IMR-90 (cell line): ENCODE measurements at regions not wholly inside any gene's neighbourhood (a gene's known extent, or its start where the extent isn't known, plus 50 kb on each side); places are given as distances from the start of the nearest gene placed in this dataset.

Experiments used
- ATAC-seq: fragments of 200-7000 bp; cut with Tn5 transposase; 2 replicates; pipeline ENCODE4 v1.9.1; 2020; ENCODE audit warnings: low read depth, mild to moderate bottlenecking, moderate library complexity
- BruUV-seq: library from RNA; stranded (reverse); fragments of 400-500 nt; replicated peaks from 2 replicates; lab custom pipeline; 2021; lab: Mats Ljungman, UMichigan
- CTCF ChIA-PET: fragments of 300-600 bp; formaldehyde crosslinking; extraction: SDS; loops from one replicate; lab custom pipeline; 2021; ENCODE audit warnings: antibody characterized with exemption; lab: Yijun Ruan, JAX
- POLR2A ChIA-PET: fragments of 300-600 bp; sonication (Branson Sonifier 250); formaldehyde crosslinking; loops from one replicate; lab custom pipeline; 2022; ENCODE audit warnings: antibody characterized with exemption; ENCODE audit not compliant: unreplicated experiment; lab: Charles Lee
- DNase-seq: peaks from one replicate; pipeline ENCODE4 v3.0.0; 2013
- H2AFZ ChIP-seq: replicated peaks from 2 replicates; pipeline ENCODE3; 2013; ENCODE audit warnings: low read length, mild to moderate bottlenecking; ENCODE audit not compliant: poor library complexity
- H2AK5ac ChIP-seq: 2 replicates; pipeline ENCODE4 v1.6.1; 2013; ENCODE audit warnings: low read depth, low read length, inconsistent platforms
- H2AK9ac ChIP-seq: replicated peaks from 2 replicates; pipeline ENCODE3; 2013; ENCODE audit warnings: mild to moderate bottlenecking, low read depth, low read length, moderate library complexity; ENCODE audit not compliant: poor library complexity
- H2BK120ac ChIP-seq: 2 replicates; pipeline ENCODE4 v1.6.1; 2013; ENCODE audit warnings: low read depth, low read length, inconsistent platforms
- H2BK15ac ChIP-seq: 3 replicates; pipeline ENCODE4 v1.6.1; 2013; ENCODE audit warnings: low read depth, low read length, inconsistent platforms
- H2BK20ac ChIP-seq: 2 replicates; pipeline ENCODE4 v1.6.1; 2013; ENCODE audit warnings: low read depth, mild to moderate bottlenecking, inconsistent platforms, low read length, moderate library complexity
- H2BK5ac ChIP-seq: 2 replicates; pipeline ENCODE4 v1.6.1; 2013; ENCODE audit warnings: mild to moderate bottlenecking, low read depth, low read length, inconsistent platforms; ENCODE audit not compliant: poor library complexity, severe bottlenecking
- H3K14ac ChIP-seq: replicated peaks from 2 replicates; pipeline ENCODE4 v1.6.1; 2013; ENCODE audit warnings: low read depth, low read length, inconsistent platforms
- H3K18ac ChIP-seq: 2 replicates; pipeline ENCODE4 v1.6.1; 2013; ENCODE audit warnings: low read depth, low read length, control low read depth
- H3K23ac ChIP-seq: 2 replicates; pipeline ENCODE4 v1.6.1; 2013; ENCODE audit warnings: low read depth, low read length, inconsistent platforms
- H3K27ac ChIP-seq: 2 replicates; pipeline ENCODE4 v1.5.1; 2013; ENCODE audit warnings: mild to moderate bottlenecking, control low read depth, low read length; ENCODE audit not compliant: insufficient read depth
- H3K27me3 ChIP-seq: 2 replicates; pipeline ENCODE4 v1.6.1; 2013; ENCODE audit warnings: low read length; ENCODE audit not compliant: control insufficient read depth, insufficient read depth
- H3K36me3 ChIP-seq: 2 replicates; pipeline ENCODE4 v1.6.1; 2013; ENCODE audit warnings: low read length, mixed read lengths; ENCODE audit not compliant: control insufficient read depth, insufficient read depth
- H3K4ac ChIP-seq: 2 replicates; pipeline ENCODE4 v1.6.1; 2013; ENCODE audit warnings: low read depth, low read length, inconsistent platforms
- H3K4me1 ChIP-seq: 2 replicates; pipeline ENCODE4 v1.6.1; 2013; ENCODE audit warnings: low read length, mixed read lengths; ENCODE audit not compliant: control insufficient read depth, insufficient read depth
- H3K4me2 ChIP-seq: 2 replicates; pipeline ENCODE4 v1.6.1; 2013; ENCODE audit warnings: low read depth, mild to moderate bottlenecking, control low read depth, low read length, moderate library complexity
- H3K4me3 ChIP-seq: 2 replicates; pipeline ENCODE4 v1.5.1; 2013; ENCODE audit warnings: low read depth, mild to moderate bottlenecking, control low read depth, low read length, moderate library complexity; ENCODE audit not compliant: insufficient read depth
- H3K56ac ChIP-seq: 2 replicates; pipeline ENCODE4 v1.6.1; 2013; ENCODE audit warnings: low read length, inconsistent platforms; ENCODE audit not compliant: insufficient read depth; ENCODE audit errors: extremely low read depth
- H3K79me1 ChIP-seq, 2 experiments: 2 replicates each; pipeline ENCODE4 v1.6.1; 2013; ENCODE audit warnings: low read length in 2 of 2, inconsistent platforms in 1 of 2, low read depth in 1 of 2
- H3K9ac ChIP-seq: 2 replicates; pipeline ENCODE4 v1.6.1; 2013; ENCODE audit warnings: low read depth, low read length, control low read depth
- H3K9me1 ChIP-seq: 2 replicates; pipeline ENCODE4 v1.6.1; 2013; ENCODE audit warnings: low read length, inconsistent platforms; ENCODE audit not compliant: insufficient read depth
- H3K9me3 ChIP-seq: 2 replicates; pipeline ENCODE4 v1.6.1; 2013; ENCODE audit warnings: low read length; ENCODE audit not compliant: control insufficient read depth, insufficient read depth
- H4K20me1 ChIP-seq: 2 replicates; pipeline ENCODE4 v1.6.1; 2013; ENCODE audit warnings: low read length, inconsistent platforms; ENCODE audit not compliant: insufficient read depth
- H4K5ac ChIP-seq: 2 replicates; pipeline ENCODE4 v1.6.1; 2013; ENCODE audit warnings: mild to moderate bottlenecking, low read depth, low read length, control low read depth
- H4K8ac ChIP-seq, 2 experiments: 2 replicates each; pipeline ENCODE4 v1.6.1; 2013; ENCODE audit warnings: low read depth in 2 of 2, low read length in 2 of 2, control low read depth in 1 of 2, inconsistent platforms in 1 of 2
- H4K91ac ChIP-seq: 2 replicates; pipeline ENCODE4 v1.6.1; 2013; ENCODE audit warnings: low read depth, low read length, inconsistent platforms; ENCODE audit not compliant: insufficient read depth
- BHLHE40 ChIP-seq: fragments of 150-350 bp; IDR thresholded peaks from 2 replicates; pipeline ENCODE4 v1.6.1; 2016; ENCODE audit warnings: mild to moderate bottlenecking, low read depth, low read length
- CEBPB ChIP-seq: IDR thresholded peaks from 2 replicates; pipeline ENCODE4 v1.6.1; 2012; ENCODE audit warnings: low read depth, low read length, improper control_type of control experiment
- CTCF ChIP-seq: conservative IDR thresholded peaks from 2 replicates; pipeline ENCODE4 v1.5.1; 2012; ENCODE audit warnings: mild to moderate bottlenecking, low read depth, low read length, improper control_type of control experiment
- RAD21 ChIP-seq: IDR thresholded peaks from 2 replicates; pipeline ENCODE4 v1.6.1; 2012; ENCODE audit warnings: low read length, improper control_type of control experiment
- RFX5 ChIP-seq: IDR thresholded peaks from 2 replicates; pipeline ENCODE4 v1.8.0; 2012; ENCODE audit warnings: low read depth, mild to moderate bottlenecking, low read length, moderate library complexity
- SMC3 ChIP-seq: fragments of 150-350 bp; IDR thresholded peaks from 2 replicates; pipeline ENCODE4 v1.6.1; 2016; ENCODE audit warnings: low read depth, mild to moderate bottlenecking, antibody characterized with exemption, low read length, moderate library complexity
- USF2 ChIP-seq: fragments of 150-350 bp; IDR thresholded peaks from 2 replicates; pipeline ENCODE4 v1.6.1; 2017; ENCODE audit warnings: mild to moderate bottlenecking, antibody characterized with exemption, low read length, low read depth
- WGBS, 2 experiments: methylation state at CpG; one replicate each; pipeline versions ENCODE4 v1.1.5 to v1.1.7; 2013; ENCODE audit warnings: missing lambda C conversion rate in 2 of 2; ENCODE audit not compliant: insufficient read length in 1 of 2; ENCODE audit errors: extremely low coverage in 2 of 2; 5-methylcytosine and 5-hydroxymethylcytosine counted together
- dilution Hi-C: fragments of 300-500 bp; cut with HindIII; formaldehyde crosslinking; loops from one replicate; pipeline ENCODE4 v1.14.3; 2018; ENCODE audit warnings: low sequenced_read_pairs; ENCODE audit not compliant: unreplicated experiment
- in situ Hi-C: fragments of 300-500 bp; cut with MboI; formaldehyde crosslinking; loops from 3 replicates; pipeline ENCODE4 v1.14.3; 2019; ENCODE audit warnings: low sequenced_read_pairs, inconsistent platforms, mixed read lengths
- intact Hi-C: fragments of 100-400 bp; cut with micrococcal nuclease; formaldehyde crosslinking; loops from 2 replicates; pipeline ENCODE4 v1.10.0; 2022

DNA sequence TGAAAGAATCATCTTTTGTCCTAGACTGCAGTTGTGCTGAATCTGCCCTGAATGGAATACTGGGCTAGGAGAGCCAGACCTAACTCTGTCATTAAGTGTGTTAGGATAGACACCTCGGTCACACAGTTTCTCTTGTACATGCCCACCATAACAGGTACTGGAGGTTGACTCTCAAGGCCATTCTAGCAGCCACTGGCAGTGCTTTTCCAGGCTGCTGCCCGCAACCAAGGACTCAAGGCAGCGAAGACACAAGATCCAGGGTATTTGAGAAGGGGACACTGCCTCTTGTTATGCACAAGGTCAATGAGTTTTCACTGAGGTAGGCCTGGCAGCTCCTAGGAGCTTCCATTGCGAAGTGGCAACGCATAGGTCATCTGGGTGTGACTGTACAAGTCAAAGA, 70.6 kb upstream of the ZNF746 start:
- Histone ChIP-seq H3K23ac (no peak overlapping the region), H3K27ac (no peak overlapping the region), H2BK20ac (no peak overlapping the region), H3K79me1 (peaks cover 32 to 33% of the 10 kb centered on the region in 2 experiments), H3K36me3 (peaks cover 10% of the 10 kb centered on the region; the same call in 1 of the 2 replicates), H4K20me1 (no peaks in the 10 kb centered on the region), H3K4me3 (no peak overlapping the region), H3K4me1 (peaks cover 9% of the 10 kb centered on the region), H3K9me3 (peaks cover 10% of the 10 kb centered on the region), H3K9me1 (peaks cover 3% of the 10 kb centered on the region; the same call in 1 of the 2 replicates), H3K18ac (no peak overlapping the region), H3K4me2 (no peak overlapping the region), H3K27me3 (no peaks in the 10 kb centered on the region), H2AFZ (no peak overlapping the region), H2AK9ac (no peak overlapping the region), H3K56ac (no peak overlapping the region), H3K14ac (no peak overlapping the region), H4K8ac (no peak overlapping the region), H4K5ac (no peak overlapping the region), H3K9ac (no peak overlapping the region), H2BK15ac (no peak overlapping the region), H2AK5ac (no peak overlapping the region), H2BK5ac (no peak overlapping the region), H3K4ac (no peak overlapping the region), H4K91ac (no peak overlapping the region), H2BK120ac (no peak overlapping the region)
- ATAC-seq (no peak), DNase-seq (no peak)
- ChIA-PET CTCF (no interaction called here), POLR2A (no interaction called here)
- in situ Hi-C loops (no loop called here), dilution Hi-C loops (no loop called here), intact Hi-C loops (no loop called here)
- BruUV-seq = no TSS peak
- 100% methylated on average over 1 of the region's 5 CpGs; no CpG with 5 or more reads in 1 of the 2 experiments for WGBS, 2 experiments
- TF ChIP-seq USF2 (no peak), CTCF (no peak), SMC3 (no peak), CEBPB (no peak), RAD21 (no peak), RFX5 (no peak), BHLHE40 (no peak)
